CD4-positive, alpha-beta T cell (primary cell): ENCODE measurements at regions not wholly inside any gene's neighbourhood (a gene's known extent, or its start where the extent isn't known, plus 50 kb on each side); places are given as distances from the start of the nearest gene placed in this dataset.

Experiments used
- ATAC-seq: fragments of 200-7000 bp; cut with Tn5 transposase; one replicate; pipeline ENCODE4 v1.10.0; 2022; ENCODE audit warnings: mild to moderate bottlenecking; ENCODE audit not compliant: poor library complexity
- CTCF ChIA-PET: fragments of 350-600 bp; sonication (Branson Sonifier 250); formaldehyde crosslinking; loops from one replicate; lab custom pipeline; 2021; ENCODE audit warnings: antibody characterized with exemption, inconsistent platforms; lab: Charles Lee
- POLR2A ChIA-PET: fragments of 350-600 bp; sonication (Branson Sonifier 250); formaldehyde crosslinking; loops from one replicate; lab custom pipeline; 2021; ENCODE audit warnings: antibody characterized with exemption, inconsistent platforms; lab: Charles Lee
- DNase-seq, 14 experiments: peaks; one replicate each; pipeline ENCODE4 v3.0.0-alpha.2; 2013 to 2020; ENCODE audit warnings: mixed read lengths in 2 of 14
- H3K27ac ChIP-seq, 2 donors: one replicate each; pipeline versions ENCODE4 v1.5.1 to v1.7.0; 2013; ENCODE audit warnings: low read length in 2 of 2, low read depth in 1 of 2, mild to moderate bottlenecking in 1 of 2
- H3K27me3 ChIP-seq, 2 experiments: 1 replicate in 1 of 2; 2 replicates in 1 of 2; pipeline versions ENCODE4 v1.6.1 to v1.7.0; 2013; ENCODE audit warnings: low read length in 2 of 2, control low read depth in 1 of 2, mild to moderate bottlenecking in 1 of 2, moderate library complexity in 1 of 2; ENCODE audit not compliant: insufficient read depth in 2 of 2, control insufficient read depth in 1 of 2
- H3K36me3 ChIP-seq: one replicate; pipeline ENCODE4 v1.6.1; 2013; ENCODE audit warnings: low read length, control low read depth; ENCODE audit not compliant: insufficient read depth
- H3K4me1 ChIP-seq: one replicate; pipeline ENCODE4 v1.6.1; 2013; ENCODE audit warnings: low read length, control low read depth; ENCODE audit not compliant: insufficient read depth
- H3K4me3 ChIP-seq: one replicate; pipeline ENCODE4 v1.5.1; 2013; ENCODE audit warnings: mild to moderate bottlenecking, low read length, moderate library complexity
- H3K9me3 ChIP-seq, 2 experiments: 1 replicate in 1 of 2; 2 replicates in 1 of 2; pipeline versions ENCODE4 v1.6.1 to v1.7.0; 2013; ENCODE audit warnings: low read length in 2 of 2, mild to moderate bottlenecking in 2 of 2, control low read depth in 1 of 2, moderate library complexity in 1 of 2; ENCODE audit not compliant: control insufficient read depth in 1 of 2, insufficient read depth in 1 of 2
- H3K27ac Mint-ChIP-seq: one replicate; pipeline ENCODE4 v1.8.0; 2020; ENCODE audit warnings: mixed read lengths
- H3K27me3 Mint-ChIP-seq: one replicate; pipeline ENCODE4 v1.8.0; 2021; ENCODE audit warnings: mixed read lengths
- H3K36me3 Mint-ChIP-seq: one replicate; pipeline ENCODE4 v1.8.0; 2021; ENCODE audit warnings: low read depth, mixed read lengths
- H3K4me1 Mint-ChIP-seq: one replicate; pipeline ENCODE4 v1.8.0; 2021; ENCODE audit warnings: low read depth, mixed read lengths
- H3K4me3 Mint-ChIP-seq: one replicate; pipeline ENCODE4 v1.8.0; 2020; ENCODE audit warnings: mild to moderate bottlenecking, mixed read lengths
- H3K9me3 Mint-ChIP-seq: one replicate; pipeline ENCODE4 v1.8.0; 2020; ENCODE audit warnings: mixed read lengths
- intact Hi-C, 2 experiments: fragments of 100-400 bp; cut with DNase I in 1 of 2; cut with micrococcal nuclease in 1 of 2; formaldehyde crosslinking; loops; one replicate each; pipeline versions ENCODE4 v1.15.1 to v1.9.0; 2023 to 2025; cut with DNase I, micrococcal nuclease
- TF ChIP-seq, protein P1 (sequence below): fragments of 200-600 bp; IDR thresholded peaks from one replicate; pipeline ENCODE4 v1.8.0; 2022; ENCODE audit warnings: antibody characterized with exemption, mild to moderate bottlenecking

DNA sequence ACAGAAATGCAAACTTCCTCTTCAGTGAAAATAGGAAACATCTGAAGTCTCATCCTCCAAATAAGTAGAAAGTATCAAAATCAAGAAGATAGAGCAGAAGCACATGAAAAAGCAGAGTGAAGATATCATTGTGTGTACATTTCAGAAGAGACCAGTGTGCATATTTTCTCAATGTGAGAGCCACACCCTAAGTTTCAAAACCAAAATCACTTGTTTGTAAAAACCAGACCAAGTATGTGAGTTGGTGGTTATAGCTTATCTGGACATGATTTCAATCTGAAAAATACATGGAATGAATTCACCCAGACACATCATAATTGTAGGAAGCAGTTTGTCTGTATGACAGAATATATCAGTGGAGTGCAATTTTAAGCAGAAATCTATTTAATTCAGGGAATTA lies 536.0 kb downstream of the JRKL start:
- H3K4me3 ChIP-seq, result no peak overlapping the region
- no peaks in the 10 kb centered on the region for H3K36me3 ChIP-seq
- CTCF ChIA-PET, result no interaction called here
- no peak overlapping the region for H3K27ac ChIP-seq
- H3K27me3 Mint-ChIP-seq, result no peaks in the 10 kb centered on the region
- H3K27ac Mint-ChIP-seq, result no peak overlapping the region
- intact Hi-C loops, result no loop called here
- no peak for DNase-seq
- TF ChIP-seq, protein P1, sequence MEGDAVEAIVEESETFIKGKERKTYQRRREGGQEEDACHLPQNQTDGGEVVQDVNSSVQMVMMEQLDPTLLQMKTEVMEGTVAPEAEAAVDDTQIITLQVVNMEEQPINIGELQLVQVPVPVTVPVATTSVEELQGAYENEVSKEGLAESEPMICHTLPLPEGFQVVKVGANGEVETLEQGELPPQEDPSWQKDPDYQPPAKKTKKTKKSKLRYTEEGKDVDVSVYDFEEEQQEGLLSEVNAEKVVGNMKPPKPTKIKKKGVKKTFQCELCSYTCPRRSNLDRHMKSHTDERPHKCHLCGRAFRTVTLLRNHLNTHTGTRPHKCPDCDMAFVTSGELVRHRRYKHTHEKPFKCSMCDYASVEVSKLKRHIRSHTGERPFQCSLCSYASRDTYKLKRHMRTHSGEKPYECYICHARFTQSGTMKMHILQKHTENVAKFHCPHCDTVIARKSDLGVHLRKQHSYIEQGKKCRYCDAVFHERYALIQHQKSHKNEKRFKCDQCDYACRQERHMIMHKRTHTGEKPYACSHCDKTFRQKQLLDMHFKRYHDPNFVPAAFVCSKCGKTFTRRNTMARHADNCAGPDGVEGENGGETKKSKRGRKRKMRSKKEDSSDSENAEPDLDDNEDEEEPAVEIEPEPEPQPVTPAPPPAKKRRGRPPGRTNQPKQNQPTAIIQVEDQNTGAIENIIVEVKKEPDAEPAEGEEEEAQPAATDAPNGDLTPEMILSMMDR, result no peak
- peaks cover 0 to 3% of the 10 kb centered on the region in 2 experiments for H3K9me3 ChIP-seq
- POLR2A ChIA-PET, result no interaction called here
- H3K9me3 Mint-ChIP-seq, result peaks cover 5% of the 10 kb centered on the region
- H3K4me1 ChIP-seq, result no peaks in the 10 kb centered on the region
- H3K4me1 Mint-ChIP-seq, result no peaks in the 10 kb centered on the region
- no peak for ATAC-seq
- no peaks in the 10 kb centered on the region for H3K36me3 Mint-ChIP-seq
- no peaks in the 10 kb centered on the region for H3K27me3 ChIP-seq
- H3K4me3 Mint-ChIP-seq, result no peak overlapping the region

DNA sequence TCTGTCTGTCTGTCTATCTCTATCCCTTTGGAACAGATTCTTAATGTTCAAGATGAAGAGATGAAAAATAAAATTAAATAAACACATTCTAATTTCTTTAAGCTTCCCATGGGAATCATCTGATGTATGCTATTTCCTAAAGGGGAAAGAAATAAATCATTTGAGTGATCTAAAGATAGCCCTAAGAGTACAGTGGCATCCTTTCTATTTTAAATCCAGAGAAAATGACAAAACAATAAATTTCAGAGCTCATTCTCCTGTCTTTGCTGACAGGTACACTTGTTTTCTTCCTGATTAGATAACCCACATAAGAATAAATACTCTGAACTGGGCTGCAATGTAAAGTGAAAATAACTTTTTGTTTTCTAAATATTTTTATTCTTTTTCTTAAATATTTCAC lies 550.4 kb downstream of the JRKL start:
- CTCF ChIA-PET, result no interaction called here
- Mint-ChIP-seq H3K9me3 (peaks cover 8% of the 10 kb centered on the region), H3K27me3 (no peaks in the 10 kb centered on the region), H3K4me3 (no peak overlapping the region), H3K36me3 (no peaks in the 10 kb centered on the region), H3K27ac (no peak overlapping the region), H3K4me1 (no peaks in the 10 kb centered on the region)
- no peak overlapping the region for H3K27ac ChIP-seq
- DNase-seq (no peak), ATAC-seq (no peak)
- no peak overlapping the region for H3K4me3 ChIP-seq
- H3K9me3 ChIP-seq, result no peaks in the 10 kb centered on the region
- H3K27me3 ChIP-seq, result no peaks in the 10 kb centered on the region
- POLR2A ChIA-PET, result no interaction called here
- no peaks in the 10 kb centered on the region for H3K4me1 ChIP-seq
- no peaks in the 10 kb centered on the region for H3K36me3 ChIP-seq
- TF ChIP-seq, protein P1, result no peak
- intact Hi-C loops, result no loop called here

DNA sequence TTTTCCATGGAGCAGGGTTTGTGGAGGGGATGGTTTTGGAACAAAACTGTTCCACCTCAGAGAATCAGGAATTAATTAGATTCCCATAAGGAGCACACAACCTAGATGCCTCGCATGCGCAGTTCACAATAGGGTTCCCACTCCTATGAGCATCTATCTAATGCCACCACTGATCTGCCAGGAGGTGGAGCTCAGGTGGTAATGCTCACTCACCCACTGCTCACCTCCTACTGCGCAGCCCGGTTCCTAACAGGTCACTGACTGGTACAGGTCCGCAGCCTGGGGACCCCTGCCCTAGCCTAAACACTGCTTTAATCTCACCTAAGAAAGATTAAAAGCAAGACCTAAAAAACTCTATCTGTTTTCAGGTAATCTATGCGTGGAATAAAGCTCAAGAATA lies 553.0 kb downstream of the JRKL start:
- Histone ChIP-seq H3K27me3 (no peaks in the 10 kb centered on the region), H3K36me3 (no peaks in the 10 kb centered on the region), H3K4me1 (no peaks in the 10 kb centered on the region), H3K9me3 (no peaks in the 10 kb centered on the region), H3K4me3 (no peak overlapping the region), H3K27ac (no peak overlapping the region)
- Mint-ChIP-seq H3K27ac (no peak overlapping the region), H3K4me1 (no peaks in the 10 kb centered on the region), H3K4me3 (no peak overlapping the region), H3K9me3 (peaks cover 8% of the 10 kb centered on the region), H3K36me3 (no peaks in the 10 kb centered on the region), H3K27me3 (no peaks in the 10 kb centered on the region)
- POLR2A ChIA-PET, result no interaction called here
- ATAC-seq (no peak), DNase-seq (no peak)
- CTCF ChIA-PET, result no interaction called here
- TF ChIP-seq, protein P1, result no peak
- intact Hi-C loops, result no loop called here
